PC-9 (cell line): ENCODE measurements at regions not wholly inside any gene's neighbourhood (a gene's known extent, or its start where the extent isn't known, plus 50 kb on each side); places are given as distances from the start of the nearest gene placed in this dataset.

Source experiments
- CTCF ChIP-seq: fragments of 200-600 bp; sonication (generic); conservative IDR thresholded peaks from 2 replicates; pipeline ENCODE4 v1.6.1; 2017; ENCODE audit warnings: mixed run types, antibody characterized with exemption, mild to moderate bottlenecking, moderate library complexity
- EZH2 ChIP-seq: fragments of 200-600 bp; sonication (generic); IDR thresholded peaks from 2 replicates; pipeline ENCODE4 v1.8.0; 2017; ENCODE audit warnings: antibody characterized with exemption, low read depth

DNA sequence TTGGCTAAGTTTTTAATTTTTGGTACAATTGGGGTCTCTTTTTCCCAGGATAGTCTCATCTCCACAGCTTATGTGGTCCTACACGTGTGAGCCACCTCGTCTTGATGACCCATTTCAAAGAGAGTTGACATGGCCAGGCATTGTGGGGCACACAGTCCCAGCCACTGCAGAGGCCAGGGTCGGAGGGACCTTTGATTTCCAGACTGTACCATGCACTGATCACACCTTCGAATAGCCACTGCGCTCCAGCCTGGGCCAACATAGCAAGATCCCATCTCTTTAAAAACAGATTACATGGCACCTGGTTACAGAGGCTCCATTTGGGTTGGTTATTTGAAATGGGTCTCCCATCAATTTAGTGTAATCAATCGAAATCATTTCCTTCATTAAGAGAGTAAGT is 71.6 kb downstream of the DPRX start:
- TF ChIP-seq EZH2: no peak
- no peak for TF ChIP-seq CTCF
